ENCODE measurements at regions not wholly inside any gene's neighbourhood (a gene's known extent, or its start where the extent isn't known, plus 50 kb on each side); places are given as distances from the start of the nearest gene placed in this dataset.

DNA sequence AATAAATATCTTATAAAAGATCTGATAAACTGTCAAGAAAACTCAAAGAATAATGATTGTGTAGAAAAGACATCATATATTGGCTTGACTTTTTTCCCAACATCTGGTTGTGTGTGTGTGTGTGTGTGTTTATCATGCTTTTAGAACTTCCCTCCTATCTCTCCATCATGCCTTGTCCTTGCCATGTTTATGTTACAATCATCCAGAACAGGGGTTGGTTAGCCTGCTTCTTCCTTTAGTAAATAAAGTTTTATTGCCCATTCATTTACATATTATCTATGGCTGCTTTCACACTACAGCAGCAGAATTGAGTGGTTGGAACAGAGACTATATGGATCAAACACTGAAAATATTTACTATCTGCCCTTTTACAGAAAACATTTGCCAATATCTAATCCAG, 52.8 kb upstream of the RIPOR2 start:
- TF ChIP-seq, protein P1, sequence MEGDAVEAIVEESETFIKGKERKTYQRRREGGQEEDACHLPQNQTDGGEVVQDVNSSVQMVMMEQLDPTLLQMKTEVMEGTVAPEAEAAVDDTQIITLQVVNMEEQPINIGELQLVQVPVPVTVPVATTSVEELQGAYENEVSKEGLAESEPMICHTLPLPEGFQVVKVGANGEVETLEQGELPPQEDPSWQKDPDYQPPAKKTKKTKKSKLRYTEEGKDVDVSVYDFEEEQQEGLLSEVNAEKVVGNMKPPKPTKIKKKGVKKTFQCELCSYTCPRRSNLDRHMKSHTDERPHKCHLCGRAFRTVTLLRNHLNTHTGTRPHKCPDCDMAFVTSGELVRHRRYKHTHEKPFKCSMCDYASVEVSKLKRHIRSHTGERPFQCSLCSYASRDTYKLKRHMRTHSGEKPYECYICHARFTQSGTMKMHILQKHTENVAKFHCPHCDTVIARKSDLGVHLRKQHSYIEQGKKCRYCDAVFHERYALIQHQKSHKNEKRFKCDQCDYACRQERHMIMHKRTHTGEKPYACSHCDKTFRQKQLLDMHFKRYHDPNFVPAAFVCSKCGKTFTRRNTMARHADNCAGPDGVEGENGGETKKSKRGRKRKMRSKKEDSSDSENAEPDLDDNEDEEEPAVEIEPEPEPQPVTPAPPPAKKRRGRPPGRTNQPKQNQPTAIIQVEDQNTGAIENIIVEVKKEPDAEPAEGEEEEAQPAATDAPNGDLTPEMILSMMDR (IDR thresholded peaks at IDR 0.05; ENCODE audit: borderline replicate concordance, extremely low read depth, low read length, poor library complexity, severe bottlenecking): no peak
- no peak for TF ChIP-seq EZH2 (IDR thresholded peaks at IDR 0.05; ENCODE audit: borderline replicate concordance, low read depth, low read length, severe bottlenecking)

Measured in DND-41 (cell line).